ENCODE measurements at regions not wholly inside any gene's neighbourhood (a gene's known extent, or its start where the extent isn't known, plus 50 kb on each side); places are given as distances from the start of the nearest gene placed in this dataset.

GRCh38 chr1:245085508-245086095 is 69.2 kb upstream of the KIF26B start:
- no peak for TF ChIP-seq POLR2A (IDR thresholded peaks at IDR 0.05)
- TF ChIP-seq CTCF (IDR thresholded peaks at IDR 0.05), result no peak
- no peak for TF ChIP-seq EP300 (IDR thresholded peaks at IDR 0.05)
- TF ChIP-seq POLR2AphosphoS5 (IDR thresholded peaks at IDR 0.05), result no peak
- peaks cover 0 to 13% (median 0%) of the 10 kb centered on the region in 4 donors for H3K36me3 ChIP-seq
- 80 to 87% (median 85%) methylated on average over 9 of the region's 9 CpGs for WGBS, 5 donors
- H3K4me3 ChIP-seq, result no peak overlapping the region
- intact Hi-C loops (cut with DNase I; ENCODE audit: low total_unique reads), result no loop called here
- H3K27ac ChIP-seq, result no peak overlapping the region
- H3K9me3 ChIP-seq, result no peaks in the 10 kb centered on the region
- no peak for DNase-seq
- no peaks in the 10 kb centered on the region for H3K4me1 ChIP-seq
- no peaks in the 10 kb centered on the region for H3K27me3 ChIP-seq

GRCh38 chr1:245084551-245084950 is 70.2 kb upstream of the KIF26B start:
- no peaks in the 10 kb centered on the region for H3K27me3 ChIP-seq
- intact Hi-C loops (cut with DNase I; ENCODE audit: low total_unique reads), result no loop called here
- no peak for DNase-seq

GRCh38 chr1:245079021-245079609 is 75.7 kb upstream of the KIF26B start:
- no peaks in the 10 kb centered on the region for H3K27me3 ChIP-seq
- intact Hi-C loops (cut with DNase I; ENCODE audit: low total_unique reads), result no loop called here
- TF ChIP-seq POLR2AphosphoS5 (IDR thresholded peaks at IDR 0.05) (no peak), EP300 (IDR thresholded peaks at IDR 0.05) (no peak), CTCF (IDR thresholded peaks at IDR 0.05) (peak in 2 of 7 experiments; percentile 26 to 30)
- peaks cover 0 to 6% (median 0%) of the 10 kb centered on the region in 4 donors for H3K36me3 ChIP-seq
- H3K4me1 ChIP-seq, result no peaks in the 10 kb centered on the region
- WGBS, 5 donors, result 63 to 76% (median 73%) methylated on average over 9 of the region's 9 CpGs
- H3K4me3 ChIP-seq, result no peak overlapping the region
- no peaks in the 10 kb centered on the region for H3K9me3 ChIP-seq
- no peak overlapping the region for H3K27ac ChIP-seq
- peak in 1 of 2 donors; percentile 66 for DNase-seq

More at GRCh38 chr1:245084551-245084950, 70.2 kb upstream of the KIF26B start:
- Histone ChIP-seq H3K4me1 (no peaks in the 10 kb centered on the region), H3K9me3 (no peaks in the 10 kb centered on the region), H3K27ac (no peak overlapping the region), H3K4me3 (no peak overlapping the region), H3K36me3 (peaks cover 0 to 13% (median 0%) of the 10 kb centered on the region in 4 donors)
- TF ChIP-seq POLR2A (IDR thresholded peaks at IDR 0.05), result no peak
- TF ChIP-seq CTCF (IDR thresholded peaks at IDR 0.05), result no peak
- no peak for TF ChIP-seq EP300 (IDR thresholded peaks at IDR 0.05)
- TF ChIP-seq POLR2AphosphoS5 (IDR thresholded peaks at IDR 0.05), result no peak
- WGBS, 5 donors, result 95 to 97% (median 97%) methylated on average over 7 of the region's 7 CpGs

- Histone ChIP-seq H3K4me1 (no peaks in the 10 kb centered on the region), H3K36me3 (no peaks in the 10 kb centered on the region), H3K9me3 (no peaks in the 10 kb centered on the region), H3K27me3 (no peaks in the 10 kb centered on the region), H3K27ac (no peak overlapping the region), H3K4me3 (no peak overlapping the region)
- 80 to 88% (median 82%) methylated on average over 5 of the region's 5 CpGs for WGBS, 5 donors
- intact Hi-C loops (cut with DNase I; ENCODE audit: low total_unique reads), result no loop called here
- DNase-seq, result no peak
- TF ChIP-seq CTCF (IDR thresholded peaks at IDR 0.05) (no peak), EP300 (IDR thresholded peaks at IDR 0.05) (no peak), POLR2AphosphoS5 (IDR thresholded peaks at IDR 0.05) (no peak), POLR2A (IDR thresholded peaks at IDR 0.05) (no peak)
These were observed 79.9 kb upstream of the KIF26B start for GRCh38 chr1:245074898-245075297.

Measured in stomach (tissue), 8 donors.